HG03280 (cell line): ENCODE measurements at regions not wholly inside any gene's neighbourhood (a gene's known extent, or its start where the extent isn't known, plus 50 kb on each side); places are given as distances from the start of the nearest gene placed in this dataset.
A peak's percentile ranks its signal among the peaks of the same experiment; 100 is the strongest.
"Not testable (repeated sequence)": the region's sequence is repeated elsewhere in the genome, so short reads cannot be mapped to it uniquely, and the experiment has no call there.

Source experiments
- ATAC-seq: cut with Tn5 transposase; IDR thresholded peaks from one replicate; pipeline ENCODE4 v1.9.1; 2021; ENCODE audit warnings: mild to moderate bottlenecking, moderate library complexity; ENCODE audit not compliant: unreplicated experiment

- no peak for ATAC-seq
These were observed 52.2 kb downstream of the CALML3 start for GRCh38 chr10:5576780-5577624.

- ATAC-seq = not testable (repeated sequence)
These were observed 55.3 kb downstream of the CALML3 start for GRCh38 chr10:5580038-5580428.

- peak; percentile 47 for ATAC-seq
These were observed 57.2 kb downstream of the CALML3 start for GRCh38 chr10:5581670-5582566.

- ATAC-seq = no peak
These were observed 58.0 kb downstream of the CALML3 start for GRCh38 chr10:5582736-5583135.

- peak; percentile 42 for ATAC-seq
These were observed 58.9 kb downstream of the CALML3 start for GRCh38 chr10:5583525-5584175.

GRCh38 chr10:5584895-5585516, 60.2 kb downstream of the CALML3 start:
- peak; percentile 65 for ATAC-seq

- ATAC-seq = no peak
These were observed 60.9 kb downstream of the CALML3 start for GRCh38 chr10:5585517-5586206.

- ATAC-seq = no peak
These were observed 62.7 kb downstream of the CALML3 start for GRCh38 chr10:5587151-5588079.

GRCh38 chr10:5588080-5588453, 63.3 kb downstream of the CALML3 start:
- ATAC-seq = no peak

GRCh38 chr10:5588603-5589002, 63.8 kb downstream of the CALML3 start:
- ATAC-seq = no peak
